ENCODE measurements at regions not wholly inside any gene's neighbourhood (a gene's known extent, or its start where the extent isn't known, plus 50 kb on each side); places are given as distances from the start of the nearest gene placed in this dataset.

- TF ChIP-seq CTCF (IDR thresholded peaks at IDR 0.05), result no peak
- TF ChIP-seq EZH2 (IDR thresholded peaks at IDR 0.05; ENCODE audit: borderline replicate concordance, insufficient read depth, low read depth, low read length, poor library complexity, severe bottlenecking), result no peak
Measured at GRCh38 chr5:107005161-107005560, 665.6 kb downstream of the EFNA5 start.
